PC-9 (cell line): ENCODE measurements at regions not wholly inside any gene's neighbourhood (a gene's known extent, or its start where the extent isn't known, plus 50 kb on each side); places are given as distances from the start of the nearest gene placed in this dataset.

Experiments
- BruUV-seq: library from RNA; stranded (reverse); fragments of 400-500 nt; replicated peaks from 2 replicates; lab custom pipeline; 2021; lab: Mats Ljungman, UMichigan
- CTCF ChIA-PET: fragments of 300-600 bp; sonication (Branson Sonifier 250); formaldehyde crosslinking; loops from one replicate; lab custom pipeline; 2022; ENCODE audit warnings: antibody characterized with exemption; lab: Charles Lee
- POLR2A ChIA-PET: fragments of 300-600 bp; sonication (Branson Sonifier 250); formaldehyde crosslinking; loops from one replicate; lab custom pipeline; 2022; ENCODE audit warnings: antibody characterized with exemption; ENCODE audit not compliant: unreplicated experiment; lab: Charles Lee
- DNase-seq, 2 experiments: peaks; one replicate each; pipeline versions ENCODE4 v3.0.0 to v3.0.0-alpha.2; 2015 to 2022; ENCODE audit warnings: mixed read lengths in 1 of 2
- H2AFZ ChIP-seq: fragments of 200-600 bp; sonication (generic); 2 replicates; pipeline ENCODE4 v1.8.1; 2017; ENCODE audit warnings: antibody characterized with exemption
- H3F3A ChIP-seq: fragments of 200-600 bp; sonication (generic); 2 replicates; pipeline ENCODE4 v1.8.1; 2017; ENCODE audit warnings: antibody characterized with exemption, mild to moderate bottlenecking, low read depth; ENCODE audit not compliant: insufficient read depth
- H3K27ac ChIP-seq: fragments of 200-600 bp; sonication (generic); 2 replicates; pipeline ENCODE4 v1.6.1; 2016; ENCODE audit warnings: mixed run types
- H3K27me3 ChIP-seq: fragments of 200-600 bp; sonication (generic); 2 replicates; pipeline ENCODE4 v1.6.1; 2016; ENCODE audit warnings: low read depth, mixed run types; ENCODE audit not compliant: insufficient read depth
- H3K36me3 ChIP-seq: fragments of 200-600 bp; sonication (generic); 2 replicates; pipeline ENCODE4 v1.6.1; 2016; ENCODE audit warnings: low read depth, mixed run types
- H3K4me1 ChIP-seq: fragments of 200-600 bp; sonication (generic); replicated peaks from 2 replicates; pipeline ENCODE4 v1.6.1; 2016; ENCODE audit warnings: mixed run types; ENCODE audit not compliant: insufficient read depth
- H3K4me2 ChIP-seq: fragments of 200-600 bp; sonication (generic); 2 replicates; pipeline ENCODE4 v1.6.1; 2017; ENCODE audit warnings: mixed run types
- H3K4me3 ChIP-seq: fragments of 200-600 bp; sonication (generic); 2 replicates; pipeline ENCODE4 v1.6.1; 2016; ENCODE audit warnings: mixed run types
- H3K79me2 ChIP-seq: fragments of 200-600 bp; sonication (generic); 2 replicates; pipeline ENCODE4 v1.6.1; 2017; ENCODE audit warnings: low read depth, mixed run types
- H3K9me2 ChIP-seq: fragments of 200-600 bp; sonication (generic); 2 replicates; pipeline ENCODE4 v1.8.1; 2017; ENCODE audit warnings: mild to moderate bottlenecking; ENCODE audit not compliant: insufficient read depth
- H3K9me3 ChIP-seq: fragments of 200-600 bp; sonication (generic); 2 replicates; pipeline ENCODE4 v1.8.1; 2016; ENCODE audit warnings: low read depth; ENCODE audit not compliant: insufficient read depth
- H4K20me1 ChIP-seq: fragments of 200-600 bp; sonication (generic); 2 replicates; pipeline ENCODE4 v1.8.1; 2017; ENCODE audit not compliant: insufficient read depth
- EZH2 ChIP-seq: fragments of 200-600 bp; sonication (generic); IDR thresholded peaks from 2 replicates; pipeline ENCODE4 v1.8.0; 2017; ENCODE audit warnings: antibody characterized with exemption, low read depth
- intact Hi-C: fragments of 100-400 bp; cut with micrococcal nuclease; formaldehyde crosslinking; loops from one replicate; pipeline ENCODE4 v1.10.0; 2022; ENCODE audit not compliant: unreplicated experiment
- TF ChIP-seq, protein P1 (sequence below): fragments of 200-600 bp; sonication (generic); conservative IDR thresholded peaks from 2 replicates; pipeline ENCODE4 v1.6.1; 2017; ENCODE audit warnings: mixed run types, antibody characterized with exemption, mild to moderate bottlenecking, moderate library complexity

DNA sequence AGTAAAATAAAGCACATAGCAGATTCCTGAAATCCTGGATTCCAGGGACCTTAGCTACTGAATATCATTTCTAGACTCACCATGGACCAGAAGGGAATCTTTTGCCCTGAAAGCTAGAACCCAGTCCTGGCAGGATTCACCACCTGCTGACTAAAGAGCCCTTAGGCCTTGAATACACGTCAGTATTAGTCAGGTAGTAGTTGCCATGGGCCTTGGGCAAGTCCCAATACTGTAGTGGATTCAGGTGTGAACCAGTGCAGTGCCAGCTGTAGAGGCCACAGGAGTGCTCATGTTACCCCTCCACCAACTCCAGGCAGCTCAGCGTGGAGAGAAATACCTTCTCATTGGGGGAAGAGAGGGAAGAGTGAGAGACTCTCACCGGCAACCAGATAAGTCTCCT is 64.1 kb upstream of the UBQLN2 start:
- H3F3A ChIP-seq = peaks cover 23% of the 10 kb centered on the region
- no peak overlapping the region for H3K4me3 ChIP-seq
- TF ChIP-seq, protein P1, sequence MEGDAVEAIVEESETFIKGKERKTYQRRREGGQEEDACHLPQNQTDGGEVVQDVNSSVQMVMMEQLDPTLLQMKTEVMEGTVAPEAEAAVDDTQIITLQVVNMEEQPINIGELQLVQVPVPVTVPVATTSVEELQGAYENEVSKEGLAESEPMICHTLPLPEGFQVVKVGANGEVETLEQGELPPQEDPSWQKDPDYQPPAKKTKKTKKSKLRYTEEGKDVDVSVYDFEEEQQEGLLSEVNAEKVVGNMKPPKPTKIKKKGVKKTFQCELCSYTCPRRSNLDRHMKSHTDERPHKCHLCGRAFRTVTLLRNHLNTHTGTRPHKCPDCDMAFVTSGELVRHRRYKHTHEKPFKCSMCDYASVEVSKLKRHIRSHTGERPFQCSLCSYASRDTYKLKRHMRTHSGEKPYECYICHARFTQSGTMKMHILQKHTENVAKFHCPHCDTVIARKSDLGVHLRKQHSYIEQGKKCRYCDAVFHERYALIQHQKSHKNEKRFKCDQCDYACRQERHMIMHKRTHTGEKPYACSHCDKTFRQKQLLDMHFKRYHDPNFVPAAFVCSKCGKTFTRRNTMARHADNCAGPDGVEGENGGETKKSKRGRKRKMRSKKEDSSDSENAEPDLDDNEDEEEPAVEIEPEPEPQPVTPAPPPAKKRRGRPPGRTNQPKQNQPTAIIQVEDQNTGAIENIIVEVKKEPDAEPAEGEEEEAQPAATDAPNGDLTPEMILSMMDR = no peak
- no peak for TF ChIP-seq EZH2
- peak overlapping the region; percentile 28 for H3K4me2 ChIP-seq
- H4K20me1 ChIP-seq = no peaks in the 10 kb centered on the region
- peaks cover 8% of the 10 kb centered on the region; the same call in 1 of the 2 replicates for H3K79me2 ChIP-seq
- H3K36me3 ChIP-seq = peaks cover 5% of the 10 kb centered on the region; the same call in 1 of the 2 replicates
- DNase-seq = peak; percentile 55 to 75
- H3K27ac ChIP-seq = peak overlapping the region; percentile 72
- no peaks in the 10 kb centered on the region for H3K27me3 ChIP-seq
- H3K9me3 ChIP-seq = no peaks in the 10 kb centered on the region
- CTCF ChIA-PET = interaction anchor here (0.6 to 0.7 kb wide), 2 partner anchors 266 to 1832 kb away, joined by 3 to 4 read pairs; no protein-coding TSS in a partner anchor
- intact Hi-C loops = no loop called here
- H3K9me2 ChIP-seq = no peaks in the 10 kb centered on the region; the same call in 1 of the 2 replicates
- H3K4me1 ChIP-seq = peaks cover 44% of the 10 kb centered on the region
- BruUV-seq = no TSS peak
- no peak overlapping the region for H2AFZ ChIP-seq
- POLR2A ChIA-PET = interaction anchor here (0.6 kb wide), 1 partner anchor 759 kb away, joined by 4 read pairs; no protein-coding TSS in a partner anchor

DNA sequence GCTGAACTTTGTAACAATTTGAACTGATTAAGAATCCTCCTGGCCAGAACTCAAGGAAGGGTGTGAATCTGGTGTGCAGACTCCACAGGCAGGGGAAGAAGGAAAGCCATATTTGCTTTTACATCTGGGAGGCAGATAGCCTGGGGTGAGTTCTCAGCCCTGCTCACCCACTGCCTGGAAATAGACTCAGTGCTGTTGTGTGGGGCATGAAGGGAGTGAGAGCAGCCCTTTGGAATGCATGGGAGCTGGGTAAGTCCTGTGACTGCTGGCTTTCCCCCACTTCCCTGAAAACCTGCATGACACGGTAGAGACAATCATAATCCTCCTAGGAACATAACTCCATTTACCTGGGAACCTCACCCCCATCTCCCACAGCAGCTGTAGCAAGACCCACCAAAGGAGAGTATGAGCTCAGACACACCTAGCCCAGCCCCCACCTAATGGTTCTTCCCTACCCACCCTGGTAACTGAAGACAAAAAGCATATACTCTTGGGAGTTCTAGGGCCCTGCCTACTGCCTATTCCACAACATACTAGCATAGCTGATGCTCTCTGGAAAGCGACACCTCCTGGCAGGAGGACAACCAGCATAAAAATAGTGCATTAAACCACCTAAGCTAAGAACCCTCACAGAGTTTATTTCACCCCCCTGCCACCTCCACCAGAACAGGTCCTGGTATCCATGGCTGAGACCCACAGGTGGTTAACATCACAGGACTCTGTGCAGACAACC is 59.3 kb upstream of the UBQLN2 start:
- peak; percentile 89 to 91 for DNase-seq
- H3K4me2 ChIP-seq = peak overlapping the region; percentile 80
- H3K4me1 ChIP-seq = peaks cover 57% of the 10 kb centered on the region
- H3K4me3 ChIP-seq = peak overlapping the region; percentile 46
- CTCF ChIA-PET = interaction anchor here (0.6 to 1.4 kb wide), 6 partner anchors 60 to 225 kb away, joined by 3 to 7 read pairs (median 4); partner anchors contain the start of gene NBDY
- H3K79me2 ChIP-seq = peaks cover 16% of the 10 kb centered on the region; the same call in 1 of the 2 replicates
- no peaks in the 10 kb centered on the region for H4K20me1 ChIP-seq
- POLR2A ChIA-PET = interaction anchor here (0.6 to 0.7 kb wide), 4 partner anchors 59 to 235 kb away, joined by 4 to 7 read pairs (median 4); partner anchors contain the start of gene UBQLN2
- peaks cover 5% of the 10 kb centered on the region; the same call in 1 of the 2 replicates for H3K36me3 ChIP-seq
- H3K9me3 ChIP-seq = no peaks in the 10 kb centered on the region
- TF ChIP-seq, protein P1 = no peak; the same call in 1 of the 2 replicates
- no peak for TF ChIP-seq EZH2
- peak overlapping the region; percentile 100 for H3K27ac ChIP-seq
- H3F3A ChIP-seq = peaks cover 30% of the 10 kb centered on the region
- intact Hi-C loops = loop anchor here (1.0 to 10.0 kb wide), 6 partner anchors 59 to 781 kb away; partner anchors contain the start of genes FAAH2, KLF8, NBDY and UBQLN2
- BruUV-seq = TSS peak; percentile 87
- H3K9me2 ChIP-seq = no peaks in the 10 kb centered on the region
- H3K27me3 ChIP-seq = no peaks in the 10 kb centered on the region
- H2AFZ ChIP-seq = peak overlapping the region; percentile 61

DNA sequence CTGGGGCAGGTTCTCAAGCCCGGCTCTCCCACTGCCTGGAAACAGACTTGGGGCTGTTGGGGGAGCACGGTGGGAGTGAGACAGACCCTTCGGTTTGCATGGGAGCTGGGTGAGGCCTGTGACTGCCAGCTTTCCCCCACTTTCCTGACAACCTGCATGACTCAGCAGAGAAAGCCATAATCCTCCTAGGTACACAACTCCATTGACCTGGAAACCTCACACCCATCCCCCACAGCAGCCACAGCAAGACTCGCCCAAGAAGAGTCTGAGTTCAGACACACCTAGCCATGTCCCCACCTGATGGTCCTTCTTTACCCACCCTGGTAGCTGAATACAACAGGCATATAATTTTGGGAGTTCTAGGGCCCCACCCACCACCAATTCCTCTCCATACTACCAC is 57.6 kb upstream of the UBQLN2 start:
- peak overlapping the region; percentile 46; the same call in 1 of the 2 replicates for H3K4me3 ChIP-seq
- ChIA-PET POLR2A (interaction anchor here (0.7 kb wide), 2 partner anchors 221 to 224 kb away, joined by 3 to 4 read pairs; no protein-coding TSS in a partner anchor), CTCF (no interaction called here)
- peaks cover 27% of the 10 kb centered on the region for H3F3A ChIP-seq
- peaks cover 16% of the 10 kb centered on the region; the same call in 1 of the 2 replicates for H3K79me2 ChIP-seq
- peak overlapping the region; percentile 80 for H3K4me2 ChIP-seq
- H4K20me1 ChIP-seq = no peaks in the 10 kb centered on the region
- H3K9me2 ChIP-seq = no peaks in the 10 kb centered on the region
- peak overlapping the region; percentile 100 for H3K27ac ChIP-seq
- intact Hi-C loops = loop anchor here (10.0 kb wide), 1 partner anchor 779 kb away; the partner anchor contains the start of gene FAAH2
- peaks cover 1% of the 10 kb centered on the region; the same call in 1 of the 2 replicates for H3K36me3 ChIP-seq
- no peaks in the 10 kb centered on the region for H3K27me3 ChIP-seq
- peaks cover 46% of the 10 kb centered on the region for H3K4me1 ChIP-seq
- H3K9me3 ChIP-seq = no peaks in the 10 kb centered on the region
- TF ChIP-seq, protein P1 = no peak
- no peak for TF ChIP-seq EZH2
- H2AFZ ChIP-seq = peak overlapping the region; percentile 56; the same call in 1 of the 2 replicates
- DNase-seq = peak; percentile 62 to 70
- BruUV-seq = TSS peak; percentile 25
